ENCODE measurements at regions not wholly inside any gene's neighbourhood (a gene's known extent, or its start where the extent isn't known, plus 50 kb on each side); places are given as distances from the start of the nearest gene placed in this dataset.

- Histone ChIP-seq H4K5ac (ENCODE audit: insufficient read length, low read depth, low read length) (no peak overlapping the region), H3K9me3 (ENCODE audit: insufficient read depth in 2 of 2, low read depth in 1 of 2, low read length in 1 of 2) (no peaks in the 10 kb centered on the region), H3K79me2 (ENCODE audit: control insufficient read depth in 1 of 2, insufficient read depth in 2 of 2, low read length in 2 of 2) (no peaks in the 10 kb centered on the region), H3K4me1 (replicated peaks in 1 of 4; ENCODE audit: control insufficient read depth in 3 of 4, insufficient read depth in 4 of 4, low read length in 3 of 4) (peaks cover 3 to 15% (median 8%) of the 10 kb centered on the region in 4 experiments; a peak in 6 of 7 replicates), H3K36me3 (ENCODE audit: control insufficient read depth in 2 of 4, insufficient read depth in 4 of 4, low read length in 3 of 4) (no peaks in the 10 kb centered on the region), H2BK15ac (ENCODE audit: low read length) (no peak overlapping the region), H3K4ac (replicated peaks; ENCODE audit: insufficient read length, low read depth, low read length) (no peak overlapping the region), H3K9ac (replicated peaks in 1 of 4; ENCODE audit: extremely low read depth in 1 of 4, low read depth in 3 of 4, low read length in 3 of 4) (no peak overlapping the region; a peak in 1 of 7 replicates), H3K27me3 (replicated peaks in 1 of 4; ENCODE audit: control insufficient read depth in 3 of 4, extremely low read depth in 1 of 4, insufficient read depth in 3 of 4, low read length in 3 of 4) (peaks cover 33 to 77% (median 57%) of the 10 kb centered on the region in 4 experiments), H2BK12ac (ENCODE audit: low read depth, low read length) (no peak overlapping the region), H3K23ac (ENCODE audit: insufficient read length) (no peak overlapping the region), H3K23me2 (ENCODE audit: low read depth, low read length) (peaks cover 10% of the 10 kb centered on the region), H3K18ac (ENCODE audit: extremely low read depth, low read length) (no peak overlapping the region), H4K91ac (replicated peaks; ENCODE audit: insufficient read length, low read length) (no peak overlapping the region), H3K4me2 (ENCODE audit: insufficient read depth in 1 of 2, low read depth in 2 of 2, low read length in 2 of 2) (peak overlapping the region; percentile 89 to 97), H2BK5ac (ENCODE audit: low read depth, low read length) (no peak overlapping the region), H2AK5ac (ENCODE audit: low read depth, low read length) (no peak overlapping the region), H3K79me1 (ENCODE audit: low read depth, low read length) (no peaks in the 10 kb centered on the region), H3K4me3 (ENCODE audit: extremely low read depth in 1 of 4, insufficient read depth in 2 of 4, low read depth in 3 of 4, low read length in 4 of 4) (peak overlapping the region; percentile 31 to 63 (median 48); a peak in 7 of 8 replicates), H2BK20ac (ENCODE audit: low read length) (no peak overlapping the region), H3K14ac (ENCODE audit: insufficient read length) (no peak overlapping the region), H4K8ac (ENCODE audit: extremely low read depth, insufficient read depth, low read length) (no peak overlapping the region), H4K20me1 (replicated peaks in 1 of 2; ENCODE audit: control insufficient read depth in 1 of 2, insufficient read depth in 2 of 2, low read length in 2 of 2) (peaks cover 4 to 5% of the 10 kb centered on the region in 2 experiments), H3K27ac (ENCODE audit: low read depth, low read length) (no peak overlapping the region), H3K56ac (replicated peaks; ENCODE audit: insufficient read length, low read depth, low read length) (no peak overlapping the region), H2AFZ (ENCODE audit: low read length) (no peak overlapping the region; the same call in 1 of the 2 replicates), H2BK120ac (replicated peaks; ENCODE audit: low read depth, low read length) (no peak overlapping the region)
- WGBS, 2 experiments (ENCODE audit: extremely low coverage in 1 of 2, insufficient coverage in 1 of 2, insufficient read length in 1 of 2, insufficient replicate concordance in 2 of 2, low coverage in 1 of 2, low lambda C conversion rate in 2 of 2, missing lambda C conversion rate in 1 of 2): 85% methylated on average over 2 of the region's 2 CpGs; no CpG with 5 or more reads in 1 of the 2 experiments
- TF ChIP-seq SP4 (IDR thresholded peaks at IDR 0.05; ENCODE audit: low read length) (no peak), MAX (IDR thresholded peaks at IDR 0.05) (no peak)
- FAIRE-seq (no peak), DNase-seq (ENCODE audit: low read depth in 1 of 2, low spot score in 2 of 2) (no peak)
- ChIA-PET CTCF (ENCODE audit: partially characterized antibody) (interaction anchor here (0.6 to 2.0 kb wide), 7 partner anchors 10 to 255 kb away, joined by 3 to 8 read pairs (median 3); no protein-coding TSS in a partner anchor), POLR2A (ENCODE audit: partially characterized antibody) (no interaction called here)
Observed at GRCh38 chr17:73901249-73901648, 257.0 kb upstream of the SDK2 start.
